Endothelial cell (in vitro differentiated cells): ENCODE measurements at regions not wholly inside any gene's neighbourhood (a gene's known extent, or its start where the extent isn't known, plus 50 kb on each side); places are given as distances from the start of the nearest gene placed in this dataset.

ENCODE experiments used
- DNase-seq: peaks from one replicate; pipeline ENCODE4 v3.0.0; 2021; ENCODE audit warnings: low spot score
- H3K27ac Mint-ChIP-seq: one replicate; pipeline ENCODE4 v1.8.0; 2021; ENCODE audit warnings: mixed read lengths, inconsistent platforms; ENCODE audit not compliant: unreplicated experiment
- H3K27me3 Mint-ChIP-seq: one replicate; pipeline ENCODE4 v1.8.0; 2021; ENCODE audit warnings: mild to moderate bottlenecking, moderate library complexity, mixed read lengths, inconsistent platforms; ENCODE audit not compliant: unreplicated experiment
- H3K36me3 Mint-ChIP-seq: one replicate; pipeline ENCODE4 v1.8.0; 2021; ENCODE audit warnings: mild to moderate bottlenecking, low read depth, mixed read lengths, inconsistent platforms; ENCODE audit not compliant: unreplicated experiment
- H3K4me1 Mint-ChIP-seq: one replicate; pipeline ENCODE4 v1.8.0; 2021; ENCODE audit warnings: mild to moderate bottlenecking, mixed read lengths, inconsistent platforms; ENCODE audit not compliant: unreplicated experiment
- H3K4me3 Mint-ChIP-seq: one replicate; pipeline ENCODE4 v1.8.0; 2021; ENCODE audit warnings: mild to moderate bottlenecking, mixed read lengths, inconsistent platforms; ENCODE audit not compliant: unreplicated experiment
- H3K9me3 Mint-ChIP-seq: one replicate; pipeline ENCODE4 v1.8.0; 2021; ENCODE audit warnings: mixed read lengths, inconsistent platforms; ENCODE audit not compliant: unreplicated experiment
- CTCF ChIP-seq: fragments of 200-600 bp; sonication (generic); IDR thresholded peaks from one replicate; pipeline ENCODE4 v1.5.0; 2021; ENCODE audit warnings: antibody characterized with exemption; ENCODE audit not compliant: unreplicated experiment

GRCh38 chr11:23846902-23847422 lies 649.9 kb upstream of the LUZP2 start:
- no peaks in the 10 kb centered on the region for H3K36me3 Mint-ChIP-seq
- no peak overlapping the region for H3K4me3 Mint-ChIP-seq
- H3K9me3 Mint-ChIP-seq: no peaks in the 10 kb centered on the region
- no peak for DNase-seq
- peaks cover 17% of the 10 kb centered on the region for H3K4me1 Mint-ChIP-seq
- H3K27me3 Mint-ChIP-seq: no peaks in the 10 kb centered on the region
- no peak for TF ChIP-seq CTCF
- no peak overlapping the region for H3K27ac Mint-ChIP-seq

- H3K27me3 Mint-ChIP-seq: no peaks in the 10 kb centered on the region
- H3K27ac Mint-ChIP-seq: no peak overlapping the region
- no peak for DNase-seq
- no peak for TF ChIP-seq CTCF
- no peaks in the 10 kb centered on the region for H3K9me3 Mint-ChIP-seq
- H3K4me3 Mint-ChIP-seq: no peak overlapping the region
- H3K4me1 Mint-ChIP-seq: peaks cover 16% of the 10 kb centered on the region
- H3K36me3 Mint-ChIP-seq: no peaks in the 10 kb centered on the region
Measured at GRCh38 chr11:23851216-23851615, 645.6 kb upstream of the LUZP2 start.

GRCh38 chr11:23856654-23857053 lies 640.2 kb upstream of the LUZP2 start:
- DNase-seq: no peak
- H3K27ac Mint-ChIP-seq: no peak overlapping the region
- no peak for TF ChIP-seq CTCF
- no peak overlapping the region for H3K4me3 Mint-ChIP-seq
- H3K9me3 Mint-ChIP-seq: no peaks in the 10 kb centered on the region
- H3K4me1 Mint-ChIP-seq: no peaks in the 10 kb centered on the region
- no peaks in the 10 kb centered on the region for H3K36me3 Mint-ChIP-seq
- no peaks in the 10 kb centered on the region for H3K27me3 Mint-ChIP-seq

GRCh38 chr11:23859087-23859486 lies 637.8 kb upstream of the LUZP2 start:
- TF ChIP-seq CTCF: no peak
- Mint-ChIP-seq H3K9me3 (no peaks in the 10 kb centered on the region), H3K4me3 (no peak overlapping the region)

GRCh38 chr11:23861615-23862014 lies 635.2 kb upstream of the LUZP2 start:
- Mint-ChIP-seq H3K27ac (no peak overlapping the region), H3K4me1 (no peaks in the 10 kb centered on the region), H3K9me3 (no peaks in the 10 kb centered on the region), H3K27me3 (no peaks in the 10 kb centered on the region), H3K36me3 (no peaks in the 10 kb centered on the region), H3K4me3 (no peak overlapping the region)
- DNase-seq: no peak
- TF ChIP-seq CTCF: no peak

More at GRCh38 chr11:23859087-23859486, 637.8 kb upstream of the LUZP2 start:
- no peak for DNase-seq
- H3K36me3 Mint-ChIP-seq: no peaks in the 10 kb centered on the region
- no peaks in the 10 kb centered on the region for H3K4me1 Mint-ChIP-seq
- H3K27me3 Mint-ChIP-seq: no peaks in the 10 kb centered on the region
- no peak overlapping the region for H3K27ac Mint-ChIP-seq
